ENCODE measurements at regions not wholly inside any gene's neighbourhood (a gene's known extent, or its start where the extent isn't known, plus 50 kb on each side); places are given as distances from the start of the nearest gene placed in this dataset.

GRCh38 chr6:132910759-132911158, 96.4 kb downstream of the RPS12 start:
- no peak overlapping the region for H3K27ac ChIP-seq
- no peak overlapping the region for H3K4me3 ChIP-seq
- DNase-seq (ENCODE audit: low spot score) = no peak
- no peak for TF ChIP-seq CTCF (IDR thresholded peaks at IDR 0.05)

GRCh38 chr6:132919045-132919860, 104.9 kb downstream of the RPS12 start:
- no peak for DNase-seq (ENCODE audit: low spot score)
- Histone ChIP-seq H3K27ac (peak overlapping the region in 1 of 2 donors; percentile 11), H3K4me3 (peak overlapping the region; percentile 3)
- TF ChIP-seq CTCF (IDR thresholded peaks at IDR 0.05) = no peak

DNA sequence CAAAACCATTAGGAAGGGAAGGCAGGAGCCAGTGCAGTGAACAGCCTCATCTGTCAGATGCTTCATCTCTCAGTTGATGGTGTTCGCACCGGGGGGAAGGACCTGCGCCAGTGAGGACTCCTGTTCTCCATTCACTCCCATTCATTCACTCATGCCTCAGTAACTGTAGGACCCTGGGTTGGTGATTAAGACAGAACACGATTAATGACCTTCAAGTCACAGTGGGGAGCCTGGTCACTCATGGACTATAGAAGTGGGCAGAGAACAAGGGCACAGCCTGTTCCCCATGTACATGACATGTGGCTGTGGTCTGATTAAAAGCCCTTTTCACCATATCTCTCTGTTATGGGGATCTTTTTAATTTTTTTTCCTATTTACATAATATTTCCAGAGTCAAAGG, 113.3 kb downstream of the RPS12 start:
- no peak for DNase-seq (ENCODE audit: low spot score)
- no peak for TF ChIP-seq CTCF (IDR thresholded peaks at IDR 0.05)
- H3K27ac ChIP-seq = no peak overlapping the region
- no peak overlapping the region for H3K4me3 ChIP-seq

- no peak for DNase-seq (ENCODE audit: low spot score)
- Histone ChIP-seq H3K4me3 (no peak overlapping the region), H3K27ac (no peak overlapping the region)
- TF ChIP-seq CTCF (IDR thresholded peaks at IDR 0.05) = no peak
These were observed 114.8 kb downstream of the RPS12 start for GRCh38 chr6:132929141-132929540.

DNA sequence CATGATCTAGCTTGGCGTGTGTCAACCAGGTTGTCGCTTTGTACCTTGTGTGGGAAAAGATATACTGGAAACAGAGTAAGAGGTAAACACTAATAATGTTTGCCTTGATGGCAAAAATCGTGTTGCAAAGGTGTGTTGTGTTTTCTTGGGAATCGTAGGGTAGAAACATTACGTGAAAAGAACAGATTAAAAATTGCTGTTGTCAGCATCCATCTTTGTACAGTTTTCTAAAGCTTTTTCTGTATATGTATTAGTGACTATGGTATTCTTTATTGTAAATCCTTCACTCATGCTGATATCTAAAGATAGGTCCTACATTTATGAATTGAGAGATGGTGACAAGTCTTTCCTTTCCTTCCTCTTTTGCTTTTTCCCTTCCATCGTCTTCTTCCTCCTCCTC, 116.9 kb downstream of the RPS12 start:
- no peak overlapping the region for H3K4me3 ChIP-seq
- no peak for DNase-seq (ENCODE audit: low spot score)
- no peak for TF ChIP-seq CTCF (IDR thresholded peaks at IDR 0.05)
- H3K27ac ChIP-seq = no peak overlapping the region

DNA sequence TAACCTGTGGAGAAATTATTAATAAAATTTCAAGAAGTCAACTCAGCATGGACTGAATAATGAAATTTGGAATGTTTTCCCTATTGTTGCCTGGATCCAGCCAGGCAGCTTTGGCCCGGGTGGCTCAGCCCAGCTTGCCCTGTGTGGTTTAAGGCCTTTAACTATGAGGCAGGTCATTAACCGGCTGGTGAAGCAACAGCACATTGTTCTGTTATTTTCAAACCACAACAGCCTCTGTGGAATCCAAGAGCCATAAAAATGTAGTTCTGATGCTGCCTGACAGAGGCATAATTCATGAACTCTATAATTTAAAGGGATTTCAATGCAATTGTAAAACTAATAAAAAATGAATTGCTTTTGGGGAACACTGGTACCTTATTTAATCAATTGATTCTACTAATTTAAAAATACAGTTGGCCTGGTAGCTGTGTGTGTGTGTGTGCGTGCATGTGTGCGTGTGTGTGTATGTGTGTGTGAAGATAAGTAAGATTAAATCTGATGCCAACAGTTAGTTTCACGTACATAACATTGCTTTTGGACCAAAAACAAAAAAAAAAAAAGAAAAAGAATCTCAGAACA, 117.7 kb downstream of the RPS12 start:
- no peak for TF ChIP-seq CTCF (IDR thresholded peaks at IDR 0.05)
- no peak for DNase-seq (ENCODE audit: low spot score)
- H3K4me3 ChIP-seq = no peak overlapping the region
- no peak overlapping the region for H3K27ac ChIP-seq

- DNase-seq (ENCODE audit: low spot score) = no peak
- no peak overlapping the region for H3K4me3 ChIP-seq
- H3K27ac ChIP-seq = no peak overlapping the region
- no peak for TF ChIP-seq CTCF (IDR thresholded peaks at IDR 0.05)
These were observed 118.2 kb downstream of the RPS12 start for GRCh38 chr6:132932588-132932987.

All from coronary artery (tissue), 2 donors.